ENCODE measurements at regions not wholly inside any gene's neighbourhood (a gene's known extent, or its start where the extent isn't known, plus 50 kb on each side); places are given as distances from the start of the nearest gene placed in this dataset.
"Not testable (repeated sequence)": the region's sequence is repeated elsewhere in the genome, so short reads cannot be mapped to it uniquely, and the experiment has no call there.

DNA sequence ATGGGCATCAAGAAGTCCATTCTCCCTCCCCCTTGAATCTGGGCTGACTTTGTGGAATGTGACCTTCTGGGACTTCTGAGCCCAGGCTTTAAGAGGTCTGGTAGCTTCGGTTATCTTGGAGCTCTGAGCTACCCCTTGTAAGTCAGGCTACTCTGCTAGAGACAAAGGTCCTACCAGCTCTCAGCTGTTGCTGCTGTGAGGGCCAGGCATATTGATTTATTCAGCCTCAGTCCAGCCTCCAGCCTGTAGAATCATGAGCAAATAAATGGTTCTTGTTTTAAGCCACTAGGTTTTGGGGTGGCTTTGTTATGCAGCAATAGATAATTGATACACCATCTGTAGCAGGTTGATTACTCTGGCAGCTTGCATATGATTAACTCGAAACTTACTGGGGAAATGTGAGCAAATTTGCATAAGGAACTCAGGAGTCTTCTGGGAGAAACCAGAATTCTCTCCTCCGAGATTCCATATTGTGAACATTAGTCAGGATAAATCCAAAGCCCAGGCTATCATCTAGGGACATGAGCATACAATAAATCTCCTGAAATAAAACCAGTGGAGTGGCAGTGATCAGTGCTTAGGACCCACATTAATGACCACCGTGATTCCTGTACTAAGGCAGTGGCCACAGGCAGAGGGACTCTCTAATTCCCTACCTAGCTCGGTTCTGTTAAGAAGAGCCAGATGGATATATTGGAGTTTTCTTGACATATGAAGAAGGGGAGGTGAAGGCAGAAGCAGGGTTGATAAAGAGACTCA lies 336.1 kb downstream of the CDC5L start:
- no peak for DNase-seq

DNA sequence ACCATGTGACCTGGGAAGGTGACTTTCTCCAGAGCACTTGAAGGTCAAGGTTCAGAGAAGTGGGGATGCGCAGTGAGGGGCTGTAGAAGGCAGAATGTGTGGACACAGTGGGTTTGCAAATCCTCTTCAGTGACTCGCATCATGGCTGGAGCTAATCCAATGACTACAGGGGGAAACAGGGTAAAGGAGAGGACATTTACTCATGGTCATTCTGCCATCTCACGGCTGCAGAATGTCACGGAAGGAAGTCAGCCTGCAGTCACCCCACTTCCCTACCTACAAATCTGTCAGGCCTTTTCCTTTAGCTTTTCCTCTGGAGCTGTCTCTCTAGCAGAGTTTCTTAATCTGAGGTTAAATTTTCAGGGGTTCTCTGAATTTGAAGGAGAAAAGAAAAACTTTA lies 337.6 kb downstream of the CDC5L start:
- no peak for DNase-seq

DNA sequence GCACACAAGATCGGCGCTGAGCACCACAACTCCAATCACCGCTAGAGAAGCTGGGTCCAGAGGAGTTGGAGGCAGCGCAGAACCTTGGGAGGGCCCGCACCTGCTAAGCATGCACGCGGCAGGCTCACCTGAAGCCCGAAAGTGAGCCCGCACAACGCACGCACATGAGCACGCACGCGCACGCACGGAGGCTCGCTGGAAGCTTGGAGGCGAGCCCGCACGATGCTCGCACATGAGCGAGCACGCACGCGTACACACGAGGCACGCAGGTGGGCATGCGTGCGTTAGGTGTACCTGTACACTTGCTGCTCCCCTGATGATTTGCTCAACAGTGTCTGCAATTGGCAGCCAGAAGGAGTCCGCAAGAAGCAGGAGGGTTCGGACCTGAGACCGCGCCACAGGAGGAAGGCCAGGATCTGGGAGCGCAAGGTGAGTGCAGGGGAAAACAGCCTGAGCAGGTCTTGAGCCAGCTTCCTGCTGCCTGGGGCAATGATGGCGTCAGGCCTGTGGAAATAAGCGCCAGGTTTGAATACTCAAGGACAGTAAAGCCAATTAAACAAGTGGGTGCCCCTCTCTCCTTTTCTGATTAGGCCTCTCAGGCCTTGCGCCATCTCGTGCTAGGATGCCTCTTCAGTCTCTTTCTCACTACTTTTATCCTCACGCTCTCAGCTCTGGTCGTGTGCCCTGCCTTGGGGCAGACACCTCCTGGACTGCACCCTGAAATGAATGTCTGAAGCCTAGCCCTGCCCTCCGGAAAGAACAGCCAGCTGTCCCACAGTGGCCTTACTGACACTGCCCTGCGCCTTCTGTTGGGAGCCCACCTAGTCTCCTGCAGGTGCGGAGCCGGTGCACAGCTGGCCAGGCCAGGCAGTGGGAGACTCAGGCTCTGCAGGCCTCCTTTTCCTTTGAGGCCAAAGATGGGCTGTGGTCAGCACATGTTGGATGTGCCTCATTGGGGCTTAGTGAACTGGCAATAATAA lies 340.4 kb downstream of the CDC5L start:
- DNase-seq, result no peak

DNA sequence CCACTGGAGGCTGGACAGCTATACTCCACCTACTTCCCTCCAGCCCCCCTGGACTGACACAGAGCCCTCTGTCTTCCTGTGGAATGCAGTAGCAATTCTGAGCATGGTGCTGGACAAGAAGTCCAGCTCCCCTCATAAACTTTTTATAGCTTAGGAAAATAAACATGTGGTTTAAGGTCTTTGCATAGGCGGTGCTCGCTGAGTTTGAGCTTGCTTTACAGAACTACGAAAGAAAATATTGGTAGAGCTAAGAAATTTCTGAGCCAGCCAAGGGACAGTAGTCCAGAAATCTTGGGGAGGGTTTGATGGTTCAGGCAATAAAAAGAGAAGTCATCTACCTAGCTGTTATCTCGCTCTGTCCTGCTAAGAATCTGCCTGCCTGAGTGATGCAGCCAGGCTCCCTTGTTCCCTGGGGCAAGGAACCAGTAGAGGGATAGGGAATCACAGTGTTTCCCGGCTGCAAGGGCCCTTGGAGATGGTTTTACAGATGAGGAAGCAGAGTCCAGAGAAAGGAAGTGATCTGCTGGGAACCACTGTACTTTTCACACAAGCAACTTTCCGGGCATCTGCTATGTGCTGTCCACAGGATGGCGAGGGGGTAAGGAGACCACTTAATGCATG lies 343.4 kb downstream of the CDC5L start:
- DNase-seq, result no peak

DNA sequence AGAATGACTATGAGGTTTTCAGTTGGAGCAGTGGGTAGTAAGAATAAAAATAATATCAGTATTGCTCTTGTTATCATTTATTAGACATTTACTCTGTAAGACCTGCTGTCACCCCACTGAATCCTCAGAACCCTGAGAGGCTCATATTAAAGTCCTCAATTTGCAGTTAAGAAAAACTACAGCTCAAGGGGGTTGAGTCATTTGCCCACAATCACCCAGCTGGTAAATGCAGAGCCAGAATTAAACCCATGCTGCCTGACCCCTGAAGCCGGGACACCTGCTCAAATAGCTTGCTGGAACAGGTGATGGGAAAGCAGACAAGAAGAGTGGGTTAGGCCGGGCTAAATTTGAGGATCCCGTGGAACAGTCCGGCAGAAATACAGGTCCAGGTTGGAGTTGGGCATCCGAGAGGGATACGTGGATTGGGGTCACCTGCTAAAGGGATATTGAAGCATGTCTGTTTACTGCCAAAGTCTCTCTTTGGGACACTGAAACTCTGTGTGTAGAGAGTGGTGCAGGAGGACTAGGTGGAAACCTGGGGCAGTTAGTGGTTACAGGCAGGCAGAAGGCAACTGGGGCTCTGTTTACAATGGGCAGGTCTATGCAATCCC lies 344.1 kb downstream of the CDC5L start:
- no peak for DNase-seq

DNA sequence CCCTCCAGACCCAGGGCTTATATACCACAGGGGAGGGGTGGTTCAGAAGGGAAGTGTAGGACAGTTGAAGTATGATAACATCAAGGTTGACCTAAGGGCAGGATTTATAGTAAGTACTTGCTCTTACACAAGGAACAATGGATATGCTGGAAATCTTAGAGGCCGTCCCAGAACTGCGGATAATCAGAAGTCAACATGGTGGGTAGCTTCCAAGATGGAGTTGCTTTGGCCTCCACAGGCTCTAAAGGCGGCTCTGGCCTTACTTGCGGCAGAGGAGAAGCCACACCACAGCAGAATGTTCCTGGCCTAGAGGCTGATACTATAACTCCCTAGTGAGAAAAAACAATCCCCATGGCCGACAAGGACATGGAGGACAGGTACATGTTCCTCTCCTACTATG lies 344.7 kb downstream of the CDC5L start:
- DNase-seq, result no peak

DNA sequence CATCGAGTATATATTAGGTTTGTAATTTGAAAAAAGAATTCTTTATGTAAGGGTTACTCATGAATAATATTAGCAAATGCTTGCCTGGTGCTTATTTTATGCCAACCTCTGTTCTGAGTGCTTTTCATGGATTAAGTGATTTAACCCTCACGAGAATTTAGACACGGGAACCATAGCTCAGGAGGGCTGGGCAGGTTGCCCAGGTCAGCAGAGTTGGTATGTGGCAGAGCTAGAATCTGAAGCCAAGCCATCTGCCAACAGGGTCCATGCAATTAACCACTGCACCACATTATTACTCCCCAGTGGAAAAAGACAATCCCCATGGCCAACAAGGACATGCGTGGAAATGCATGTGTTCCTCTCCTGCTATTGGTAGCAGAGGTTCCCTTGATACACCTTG lies 345.6 kb downstream of the CDC5L start:
- DNase-seq, result no peak

DNA sequence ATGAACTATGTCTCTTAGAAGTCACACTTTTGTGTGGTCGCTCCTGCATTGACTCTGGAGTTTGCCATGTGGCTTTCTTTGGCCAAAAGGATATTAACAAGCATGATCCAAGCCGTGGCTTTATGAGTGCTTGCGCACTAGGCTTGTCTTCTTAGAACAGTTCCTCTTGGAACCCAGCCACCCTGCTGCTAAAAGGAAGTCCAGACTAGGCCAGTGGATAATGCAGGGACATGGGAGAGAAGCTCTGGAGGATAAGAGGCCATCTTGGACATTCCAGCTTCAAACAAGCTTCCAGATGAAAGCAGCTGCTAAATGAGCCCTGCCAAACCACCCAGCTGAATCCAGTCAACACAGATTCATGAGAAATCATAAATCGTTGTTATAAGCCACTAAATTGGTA lies 346.4 kb downstream of the CDC5L start:
- DNase-seq, result no peak

DNA sequence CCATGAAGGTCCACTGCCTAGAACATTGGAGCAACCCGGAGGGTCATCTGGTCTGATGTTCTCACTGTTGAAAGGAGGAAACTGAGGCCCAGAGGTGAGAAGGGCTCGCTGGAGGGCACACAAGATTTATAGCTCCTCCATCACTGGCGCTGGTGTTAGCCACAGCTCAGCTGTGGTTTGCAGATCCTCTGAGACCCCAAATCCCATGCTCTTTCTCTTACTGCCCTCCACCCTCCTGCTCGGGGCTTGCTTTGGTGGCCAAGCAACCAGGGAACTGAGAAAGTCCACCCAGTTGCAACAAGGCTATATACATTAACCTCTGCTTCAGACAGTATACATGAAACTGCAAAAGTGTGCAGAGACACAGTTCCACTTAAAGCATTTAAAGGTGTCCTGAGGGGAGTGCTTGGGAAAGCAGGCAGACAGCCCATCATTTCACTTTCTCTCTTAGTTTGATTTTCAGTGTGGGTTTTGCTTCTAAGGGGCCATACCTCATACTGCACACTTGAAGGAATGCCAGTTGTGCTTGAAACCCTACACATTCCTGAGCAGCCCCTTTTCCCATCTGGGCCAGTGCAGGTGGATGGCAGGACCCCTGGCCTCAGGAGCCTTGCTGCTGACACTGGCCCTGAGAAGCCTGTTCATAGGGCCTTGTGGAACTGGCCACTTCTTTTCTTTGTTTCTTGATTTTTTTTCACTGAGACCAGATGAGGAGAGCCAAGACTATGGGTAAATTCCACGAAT lies 347.6 kb downstream of the CDC5L start:
- no peak for DNase-seq

DNA sequence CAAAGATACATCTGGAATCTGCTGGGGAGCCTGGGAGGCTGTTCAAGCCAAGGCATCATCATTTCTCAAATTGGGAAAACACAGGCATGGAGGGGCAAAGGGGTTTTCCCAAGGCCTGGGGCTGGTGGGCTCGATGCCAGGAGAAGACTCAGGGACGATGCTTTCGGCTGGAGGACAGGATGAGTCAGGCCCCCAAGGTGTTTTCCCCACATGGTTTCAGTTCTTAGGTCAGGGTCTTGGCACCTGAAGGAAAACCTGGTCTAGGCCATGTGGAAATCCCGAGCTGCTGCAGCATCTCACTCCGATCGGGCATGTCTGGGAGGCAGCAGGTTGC lies 348.1 kb downstream of the CDC5L start:
- DNase-seq, result peak; percentile 41

DNA sequence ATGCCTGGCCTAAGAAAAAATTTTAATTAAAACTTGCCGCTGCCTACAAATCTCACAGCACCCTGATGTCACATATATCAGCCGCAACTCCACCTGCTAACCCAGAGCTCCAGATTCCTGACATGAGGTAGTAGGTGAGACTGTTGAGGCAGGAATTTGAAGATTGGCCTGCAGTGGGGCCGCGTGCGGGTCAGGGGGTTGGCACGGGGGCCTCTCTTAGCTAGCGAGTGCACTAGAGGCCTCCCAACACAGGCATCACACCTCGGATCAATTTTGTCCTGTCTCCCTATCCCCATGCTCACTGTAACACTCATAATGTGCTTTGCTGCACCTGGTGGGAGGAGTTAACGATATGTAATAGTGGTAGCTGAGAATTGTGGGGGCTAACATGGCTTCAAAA lies 349.8 kb downstream of the CDC5L start:
- DNase-seq, result no peak

DNA sequence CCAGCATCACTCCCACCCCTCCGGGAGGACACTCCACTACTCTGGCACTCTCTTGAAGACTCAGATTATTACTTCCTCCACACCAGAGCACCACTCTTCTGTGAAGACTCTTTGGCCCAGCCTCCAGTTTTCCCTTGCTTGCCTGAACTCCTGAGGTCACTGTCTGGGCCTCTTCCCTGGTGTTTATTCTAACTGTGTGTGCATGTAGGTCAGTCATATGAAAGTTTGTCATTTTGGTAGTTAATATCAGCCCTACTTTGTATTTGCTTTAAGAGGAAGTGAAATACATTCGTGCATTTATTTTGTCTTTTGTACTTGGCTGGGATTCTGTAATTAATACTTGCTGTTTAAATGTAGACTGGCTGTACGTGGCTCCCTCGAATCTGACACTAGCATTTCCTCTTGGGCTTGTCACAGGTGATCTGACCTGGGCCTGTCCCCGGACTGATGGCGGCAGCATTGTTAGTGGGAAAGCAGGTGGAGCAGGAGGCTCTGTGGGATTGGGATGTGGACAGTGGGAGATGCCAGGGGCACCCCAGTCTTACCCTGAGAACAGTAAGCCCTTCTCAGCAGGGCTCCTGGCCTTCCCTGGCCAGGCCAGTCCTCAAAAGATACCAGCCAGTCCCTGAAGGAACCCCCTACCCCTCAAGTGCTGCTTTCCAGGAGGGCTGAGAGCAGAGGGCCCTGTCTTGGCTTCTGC lies 350.5 kb downstream of the CDC5L start:
- DNase-seq, result no peak

DNA sequence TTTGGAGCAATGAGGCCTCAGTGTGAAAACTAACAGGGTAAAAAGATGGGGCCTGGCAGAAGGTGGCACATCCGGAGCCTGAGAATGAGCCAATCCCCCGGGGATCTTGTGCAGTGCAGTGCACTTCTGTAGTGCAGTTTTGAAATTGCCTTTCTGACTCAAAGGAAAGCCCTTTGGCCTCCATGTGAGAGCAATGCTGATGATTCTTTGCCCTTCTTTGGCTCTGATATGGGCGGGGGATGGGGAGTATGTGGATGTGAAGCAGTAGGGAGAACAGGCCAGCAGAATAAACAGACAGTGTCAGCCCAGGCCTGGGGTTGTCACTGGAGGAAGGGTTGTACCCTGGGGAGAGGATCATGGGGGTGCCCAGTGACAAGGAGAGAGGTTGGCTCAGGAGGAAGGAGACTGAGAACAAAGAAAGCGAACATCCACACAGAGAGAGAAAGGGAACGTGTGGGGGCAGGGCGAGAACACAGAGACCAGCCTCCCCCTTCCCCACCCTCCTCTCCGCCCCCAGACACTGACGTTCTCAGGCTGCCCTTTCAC lies 351.2 kb downstream of the CDC5L start:
- no peak for DNase-seq

DNA sequence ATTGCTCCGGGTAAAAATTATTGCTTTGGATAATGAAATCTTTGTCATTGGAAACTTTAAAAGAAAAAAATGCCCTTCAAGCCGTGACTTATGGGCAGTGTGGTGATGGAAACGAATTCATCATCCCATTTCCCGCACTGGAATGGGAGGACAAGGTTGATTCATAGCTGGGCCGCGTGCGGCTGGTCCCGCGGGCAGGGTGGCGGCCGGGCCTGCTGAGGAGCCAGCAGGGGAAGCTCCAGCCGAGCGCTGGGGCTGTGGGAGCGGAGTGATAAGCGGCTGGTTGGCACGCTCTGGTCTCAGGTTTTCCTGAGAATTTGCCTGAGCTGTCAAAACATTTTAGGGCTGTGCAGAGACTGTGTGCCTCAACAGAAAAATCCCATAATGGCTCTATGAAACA lies 351.7 kb downstream of the CDC5L start:
- DNase-seq, result no peak

DNA sequence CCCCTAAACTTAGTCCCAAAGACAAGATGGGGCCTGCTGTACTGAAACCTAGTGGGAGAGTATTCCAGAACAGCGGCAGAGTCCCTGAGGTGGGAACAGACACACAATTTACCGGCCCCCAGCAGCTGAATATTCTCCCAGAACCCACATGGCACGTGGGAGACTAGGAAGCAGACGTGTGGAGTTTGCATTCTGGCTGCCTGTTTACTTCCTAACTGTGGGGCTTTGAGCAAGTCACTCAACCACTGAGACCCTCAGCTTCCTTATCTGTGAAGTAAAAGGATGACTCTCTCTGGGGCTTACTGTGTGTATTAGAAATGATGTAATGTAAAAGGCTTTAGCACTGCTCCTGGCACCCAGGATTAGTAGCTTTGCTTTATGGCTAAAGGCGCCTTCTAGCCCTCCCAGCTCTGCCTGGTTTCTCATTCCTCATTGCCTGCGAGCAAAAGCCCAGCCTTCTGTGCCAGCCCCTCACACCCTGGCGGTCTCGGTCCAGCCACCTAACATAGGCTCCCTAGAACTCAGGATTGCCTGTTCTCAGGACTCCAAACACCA lies 353.1 kb downstream of the CDC5L start:
- no peak for DNase-seq

DNA sequence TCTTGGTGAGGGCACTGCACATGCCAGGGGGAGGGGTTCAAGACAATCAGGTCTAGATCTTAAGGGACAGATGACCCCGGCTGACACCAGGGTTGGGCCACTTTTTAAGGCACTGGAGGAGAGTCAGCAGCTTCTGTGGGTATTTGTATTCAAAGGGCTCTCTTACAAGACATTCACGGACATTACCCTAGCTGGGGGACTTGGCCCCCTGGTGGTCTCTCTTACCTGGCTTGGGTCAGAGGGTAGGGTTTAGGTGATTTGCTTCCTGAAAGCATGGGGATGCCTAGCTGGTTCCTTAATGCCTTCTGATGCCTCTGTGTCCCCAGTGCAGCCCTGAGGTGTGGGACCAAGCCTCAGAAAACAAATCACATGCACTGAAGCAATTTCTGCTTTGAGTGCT lies 354.7 kb downstream of the CDC5L start:
- DNase-seq, result no peak

DNA sequence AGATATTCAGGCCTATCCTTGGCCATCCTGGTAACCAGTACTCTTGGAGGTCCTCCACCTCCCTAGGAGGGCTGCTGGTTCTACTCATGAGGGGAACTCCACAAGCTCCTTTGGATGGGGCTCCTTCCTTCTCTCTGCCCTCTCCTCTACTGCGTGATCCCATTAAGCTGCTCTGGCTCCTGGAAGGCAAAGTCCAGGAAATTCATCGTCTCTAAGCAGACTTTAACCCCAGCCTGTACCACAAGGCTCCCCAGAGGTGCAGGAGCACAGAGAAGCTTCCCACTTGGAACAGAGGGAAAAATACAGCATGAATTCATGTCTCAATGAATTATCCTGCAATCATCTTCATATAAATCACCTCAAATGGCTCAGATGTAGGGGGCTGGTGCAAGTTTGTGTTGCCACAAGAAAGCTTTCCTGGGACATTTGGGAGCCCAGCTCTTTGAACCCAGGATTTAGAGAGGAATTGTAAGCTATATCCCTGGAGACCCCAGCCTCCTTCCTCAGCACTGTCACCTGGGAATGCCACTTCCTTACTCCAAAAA lies 355.4 kb downstream of the CDC5L start:
- DNase-seq, result no peak

DNA sequence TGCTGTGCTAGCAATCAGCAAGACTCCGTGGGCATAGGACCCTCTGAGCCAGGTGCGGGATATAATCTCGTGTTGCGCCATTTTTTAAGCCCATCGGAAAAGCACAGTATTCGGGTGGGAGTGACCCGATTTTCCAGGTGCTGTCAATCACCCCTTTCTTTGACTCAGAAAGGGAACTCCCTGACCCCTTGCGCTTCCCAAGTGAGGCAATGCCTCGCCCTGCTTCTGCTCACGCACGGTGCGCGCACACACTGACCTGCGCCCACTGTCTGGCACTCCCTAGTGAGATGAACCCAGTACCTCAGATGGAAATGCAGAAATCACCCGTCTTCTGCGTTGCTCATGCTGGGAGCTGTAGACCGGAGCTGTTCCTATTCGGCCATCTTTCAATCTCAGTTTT lies 372.6 kb downstream of the CDC5L start:
- DNase-seq, result not testable (repeated sequence)

DNA sequence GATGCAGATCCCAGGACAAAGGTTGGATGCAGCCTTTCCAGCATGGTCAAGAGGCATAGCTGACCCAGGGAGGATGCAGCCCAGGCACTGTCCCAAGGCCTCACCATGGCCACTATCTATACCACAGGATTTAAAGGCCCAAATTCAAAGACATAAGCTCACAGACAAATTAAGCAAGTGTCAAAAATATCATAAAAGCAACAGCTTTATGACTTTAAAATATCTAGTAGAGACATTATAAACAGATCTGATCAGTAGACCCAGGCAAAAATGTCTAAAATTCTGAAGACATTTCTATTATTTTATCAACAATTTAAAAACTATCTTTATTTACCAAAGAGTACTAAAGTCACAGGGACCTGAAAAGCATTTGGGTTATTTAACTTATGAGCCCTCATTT lies 373.5 kb downstream of the CDC5L start:
- DNase-seq, result no peak

DNA sequence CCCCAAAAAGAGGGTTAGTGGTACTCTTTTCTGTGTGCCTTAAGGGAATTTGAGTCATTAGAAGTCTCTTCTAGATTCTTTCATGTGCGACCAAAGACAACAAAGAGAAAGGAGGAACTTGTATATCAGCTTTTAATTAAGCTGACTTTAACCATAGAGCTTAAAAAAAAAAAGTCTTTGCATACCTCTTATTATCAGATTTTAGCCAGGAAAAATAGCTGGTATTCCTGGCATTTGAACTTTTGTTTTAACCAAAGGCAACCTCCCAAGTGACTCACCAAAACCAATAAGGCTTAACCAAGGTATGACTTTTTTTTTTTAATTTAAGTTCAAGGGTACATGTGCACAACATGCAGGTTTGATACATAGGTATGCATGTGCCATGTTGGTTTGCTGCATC lies 375.0 kb downstream of the CDC5L start:
- DNase-seq, result no peak
